CD4-positive, alpha-beta T cell (primary cell): ENCODE measurements at regions not wholly inside any gene's neighbourhood (a gene's known extent, or its start where the extent isn't known, plus 50 kb on each side); places are given as distances from the start of the nearest gene placed in this dataset.

Experiments
- ATAC-seq: fragments of 200-7000 bp; cut with Tn5 transposase; one replicate; pipeline ENCODE4 v1.10.0; 2022; ENCODE audit warnings: mild to moderate bottlenecking; ENCODE audit not compliant: poor library complexity
- CTCF ChIA-PET: fragments of 350-600 bp; sonication (Branson Sonifier 250); formaldehyde crosslinking; loops from one replicate; lab custom pipeline; 2021; ENCODE audit warnings: antibody characterized with exemption, inconsistent platforms; lab: Charles Lee
- POLR2A ChIA-PET: fragments of 350-600 bp; sonication (Branson Sonifier 250); formaldehyde crosslinking; loops from one replicate; lab custom pipeline; 2021; ENCODE audit warnings: antibody characterized with exemption, inconsistent platforms; lab: Charles Lee
- DNase-seq, 14 experiments: peaks; one replicate each; pipeline ENCODE4 v3.0.0-alpha.2; 2013 to 2020; ENCODE audit warnings: mixed read lengths in 2 of 14
- H3K27ac ChIP-seq, 2 donors: one replicate each; pipeline versions ENCODE4 v1.5.1 to v1.7.0; 2013; ENCODE audit warnings: low read length in 2 of 2, low read depth in 1 of 2, mild to moderate bottlenecking in 1 of 2
- H3K27me3 ChIP-seq, 2 experiments: 1 replicate in 1 of 2; 2 replicates in 1 of 2; pipeline versions ENCODE4 v1.6.1 to v1.7.0; 2013; ENCODE audit warnings: low read length in 2 of 2, control low read depth in 1 of 2, mild to moderate bottlenecking in 1 of 2, moderate library complexity in 1 of 2; ENCODE audit not compliant: insufficient read depth in 2 of 2, control insufficient read depth in 1 of 2
- H3K36me3 ChIP-seq: one replicate; pipeline ENCODE4 v1.6.1; 2013; ENCODE audit warnings: low read length, control low read depth; ENCODE audit not compliant: insufficient read depth
- H3K4me1 ChIP-seq: one replicate; pipeline ENCODE4 v1.6.1; 2013; ENCODE audit warnings: low read length, control low read depth; ENCODE audit not compliant: insufficient read depth
- H3K4me3 ChIP-seq: one replicate; pipeline ENCODE4 v1.5.1; 2013; ENCODE audit warnings: mild to moderate bottlenecking, low read length, moderate library complexity
- H3K9me3 ChIP-seq, 2 experiments: 1 replicate in 1 of 2; 2 replicates in 1 of 2; pipeline versions ENCODE4 v1.6.1 to v1.7.0; 2013; ENCODE audit warnings: low read length in 2 of 2, mild to moderate bottlenecking in 2 of 2, control low read depth in 1 of 2, moderate library complexity in 1 of 2; ENCODE audit not compliant: control insufficient read depth in 1 of 2, insufficient read depth in 1 of 2
- H3K27ac Mint-ChIP-seq: one replicate; pipeline ENCODE4 v1.8.0; 2020; ENCODE audit warnings: mixed read lengths
- H3K27me3 Mint-ChIP-seq: one replicate; pipeline ENCODE4 v1.8.0; 2021; ENCODE audit warnings: mixed read lengths
- H3K36me3 Mint-ChIP-seq: one replicate; pipeline ENCODE4 v1.8.0; 2021; ENCODE audit warnings: low read depth, mixed read lengths
- H3K4me1 Mint-ChIP-seq: one replicate; pipeline ENCODE4 v1.8.0; 2021; ENCODE audit warnings: low read depth, mixed read lengths
- H3K4me3 Mint-ChIP-seq: one replicate; pipeline ENCODE4 v1.8.0; 2020; ENCODE audit warnings: mild to moderate bottlenecking, mixed read lengths
- H3K9me3 Mint-ChIP-seq: one replicate; pipeline ENCODE4 v1.8.0; 2020; ENCODE audit warnings: mixed read lengths
- CTCF ChIP-seq: fragments of 200-600 bp; IDR thresholded peaks from one replicate; pipeline ENCODE4 v1.8.0; 2022; ENCODE audit warnings: antibody characterized with exemption, mild to moderate bottlenecking
- intact Hi-C, 2 experiments: fragments of 100-400 bp; cut with DNase I in 1 of 2; cut with micrococcal nuclease in 1 of 2; formaldehyde crosslinking; loops; one replicate each; pipeline versions ENCODE4 v1.15.1 to v1.9.0; 2023 to 2025; cut with DNase I, micrococcal nuclease

- Histone ChIP-seq H3K36me3 (no peaks in the 10 kb centered on the region), H3K4me1 (no peaks in the 10 kb centered on the region), H3K27me3 (peaks cover under 1 to 9% of the 10 kb centered on the region in 2 experiments), H3K4me3 (no peak overlapping the region), H3K27ac (no peak overlapping the region), H3K9me3 (no peaks in the 10 kb centered on the region)
- intact Hi-C loops, result no loop called here
- DNase-seq (no peak), ATAC-seq (no peak)
- TF ChIP-seq CTCF, result no peak
- Mint-ChIP-seq H3K27ac (no peak overlapping the region), H3K4me3 (no peak overlapping the region), H3K36me3 (no peaks in the 10 kb centered on the region), H3K9me3 (no peaks in the 10 kb centered on the region), H3K4me1 (no peaks in the 10 kb centered on the region), H3K27me3 (peaks cover 27% of the 10 kb centered on the region)
- ChIA-PET POLR2A (no interaction called here), CTCF (no interaction called here)
These were observed 504.6 kb upstream of the B3GAT1 start for GRCh38 chr11:134916421-134917213.

GRCh38 chr11:134915881-134916280, 503.8 kb upstream of the B3GAT1 start:
- Histone ChIP-seq H3K36me3 (no peaks in the 10 kb centered on the region), H3K27ac (no peak overlapping the region), H3K9me3 (no peaks in the 10 kb centered on the region), H3K4me3 (no peak overlapping the region), H3K27me3 (peaks cover 2 to 9% of the 10 kb centered on the region in 2 experiments), H3K4me1 (no peaks in the 10 kb centered on the region)
- DNase-seq (no peak), ATAC-seq (no peak)
- no peaks in the 10 kb centered on the region for H3K4me1 Mint-ChIP-seq
- no peak overlapping the region for H3K4me3 Mint-ChIP-seq
- peaks cover 22% of the 10 kb centered on the region for H3K27me3 Mint-ChIP-seq
- intact Hi-C loops, result no loop called here
- POLR2A ChIA-PET, result no interaction called here
- no peaks in the 10 kb centered on the region for H3K9me3 Mint-ChIP-seq
- H3K27ac Mint-ChIP-seq, result no peak overlapping the region
- CTCF ChIA-PET, result no interaction called here
- no peak for TF ChIP-seq CTCF
- H3K36me3 Mint-ChIP-seq, result no peaks in the 10 kb centered on the region

- DNase-seq, result no peak
- H3K27me3 Mint-ChIP-seq, result peaks cover 17% of the 10 kb centered on the region
- Histone ChIP-seq H3K27me3 (peaks cover 2 to 5% of the 10 kb centered on the region in 2 experiments), H3K36me3 (no peaks in the 10 kb centered on the region), H3K4me3 (no peak overlapping the region), H3K4me1 (no peaks in the 10 kb centered on the region), H3K9me3 (no peaks in the 10 kb centered on the region), H3K27ac (no peak overlapping the region)
- no peak overlapping the region for H3K27ac Mint-ChIP-seq
- no peaks in the 10 kb centered on the region for H3K9me3 Mint-ChIP-seq
- CTCF ChIA-PET, result no interaction called here
- no peaks in the 10 kb centered on the region for H3K36me3 Mint-ChIP-seq
- H3K4me3 Mint-ChIP-seq, result no peak overlapping the region
- no peak for TF ChIP-seq CTCF
- POLR2A ChIA-PET, result no interaction called here
- intact Hi-C loops, result no loop called here
- no peaks in the 10 kb centered on the region for H3K4me1 Mint-ChIP-seq
- ATAC-seq, result no peak
These were observed 503.2 kb upstream of the B3GAT1 start for GRCh38 chr11:134915212-134915611.
